ENCODE measurements at regions not wholly inside any gene's neighbourhood (a gene's known extent, or its start where the extent isn't known, plus 50 kb on each side); places are given as distances from the start of the nearest gene placed in this dataset.

- no peak for DNase-seq (ENCODE audit: extremely low read depth in 1 of 11, low read depth in 9 of 11, low spot score in 4 of 11)
Observed at GRCh38 chr3:150148227-150148626, 177.5 kb upstream of the PFN2 start.

- DNase-seq (ENCODE audit: extremely low read depth in 1 of 11, low read depth in 9 of 11, low spot score in 4 of 11), result no peak
Observed at GRCh38 chr3:150147776-150148175, 177.1 kb upstream of the PFN2 start.

GRCh38 chr3:150146991-150147761, 176.5 kb upstream of the PFN2 start:
- no peak for DNase-seq (ENCODE audit: extremely low read depth in 1 of 11, low read depth in 9 of 11, low spot score in 4 of 11)

- DNase-seq (ENCODE audit: extremely low read depth in 1 of 11, low read depth in 9 of 11, low spot score in 4 of 11), result no peak
Observed at GRCh38 chr3:150145659-150146058, 175.0 kb upstream of the PFN2 start.

GRCh38 chr3:150144191-150144708, 173.6 kb upstream of the PFN2 start:
- DNase-seq (ENCODE audit: extremely low read depth in 1 of 11, low read depth in 9 of 11, low spot score in 4 of 11), result no peak

GRCh38 chr3:150142936-150143335, 172.2 kb upstream of the PFN2 start:
- no peak for DNase-seq (ENCODE audit: extremely low read depth in 1 of 11, low read depth in 9 of 11, low spot score in 4 of 11)

GRCh38 chr3:150141790-150142326, 171.2 kb upstream of the PFN2 start:
- no peak for DNase-seq (ENCODE audit: extremely low read depth in 1 of 11, low read depth in 9 of 11, low spot score in 4 of 11)

- DNase-seq (ENCODE audit: extremely low read depth in 1 of 11, low read depth in 9 of 11, low spot score in 4 of 11), result no peak
Observed at GRCh38 chr3:150140614-150141321, 170.1 kb upstream of the PFN2 start.

- DNase-seq (ENCODE audit: extremely low read depth in 1 of 11, low read depth in 9 of 11, low spot score in 4 of 11), result no peak
Observed at GRCh38 chr3:150138824-150139223, 168.1 kb upstream of the PFN2 start.

- DNase-seq (ENCODE audit: extremely low read depth in 1 of 11, low read depth in 9 of 11, low spot score in 4 of 11), result no peak
Observed at GRCh38 chr3:150136242-150136641, 165.5 kb upstream of the PFN2 start.

- DNase-seq (ENCODE audit: extremely low read depth in 1 of 11, low read depth in 9 of 11, low spot score in 4 of 11), result no peak
Observed at GRCh38 chr3:150135287-150135721, 164.6 kb upstream of the PFN2 start.

- DNase-seq (ENCODE audit: extremely low read depth in 1 of 11, low read depth in 9 of 11, low spot score in 4 of 11), result no peak
Observed at GRCh38 chr3:150133293-150133692, 162.6 kb upstream of the PFN2 start.

- no peak for DNase-seq (ENCODE audit: extremely low read depth in 1 of 11, low read depth in 9 of 11, low spot score in 4 of 11)
Observed at GRCh38 chr3:150132101-150132749, 161.5 kb upstream of the PFN2 start.

- DNase-seq (ENCODE audit: extremely low read depth in 1 of 11, low read depth in 9 of 11, low spot score in 4 of 11), result no peak
Observed at GRCh38 chr3:150131663-150132062, 161.0 kb upstream of the PFN2 start.

GRCh38 chr3:150130404-150131100, 159.9 kb upstream of the PFN2 start:
- DNase-seq (ENCODE audit: extremely low read depth in 1 of 11, low read depth in 9 of 11, low spot score in 4 of 11), result no peak

GRCh38 chr3:150129166-150129565, 158.5 kb upstream of the PFN2 start:
- DNase-seq (ENCODE audit: extremely low read depth in 1 of 11, low read depth in 9 of 11, low spot score in 4 of 11), result peak in 1 of 11 donors; percentile 25

- DNase-seq (ENCODE audit: extremely low read depth in 1 of 11, low read depth in 9 of 11, low spot score in 4 of 11), result no peak
Observed at GRCh38 chr3:150128126-150128525, 157.4 kb upstream of the PFN2 start.

GRCh38 chr3:150127011-150127490, 156.4 kb upstream of the PFN2 start:
- no peak for DNase-seq (ENCODE audit: extremely low read depth in 1 of 11, low read depth in 9 of 11, low spot score in 4 of 11)

GRCh38 chr3:150124142-150124541, 153.4 kb upstream of the PFN2 start:
- no peak for DNase-seq (ENCODE audit: extremely low read depth in 1 of 11, low read depth in 9 of 11, low spot score in 4 of 11)

Data from renal cortex interstitium (tissue), 11 donors.